H1 (cell line): ENCODE measurements at regions not wholly inside any gene's neighbourhood (a gene's known extent, or its start where the extent isn't known, plus 50 kb on each side); places are given as distances from the start of the nearest gene placed in this dataset.

Source experiments
- CTCF ChIA-PET: fragments of 300-600 bp; sonication (Branson Sonifier 250); formaldehyde crosslinking; loops from one replicate; lab custom pipeline; 2021; ENCODE audit not compliant: partially characterized antibody; lab: Charles Lee
- POLR2A ChIA-PET: fragments of 300-600 bp; sonication (Branson Sonifier 250); formaldehyde crosslinking; loops from one replicate; lab custom pipeline; 2021; ENCODE audit warnings: inconsistent platforms; ENCODE audit not compliant: partially characterized antibody; lab: Charles Lee
- DNase-seq, 2 experiments: peaks; one replicate each; pipeline versions ENCODE4 v3.0.0 to v3.0.0-alpha.2; 2010 to 2022; ENCODE audit warnings: low spot score in 2 of 2, low read depth in 1 of 2, mixed read lengths in 1 of 2
- FAIRE-seq: peaks from 2 replicates; lab custom pipeline; 2011; peaks lifted over from hg19 to GRCh38; lab: Jason Lieb, UNC
- H2AFZ ChIP-seq: 2 replicates; pipeline ENCODE4 v1.8.1; 2012; ENCODE audit warnings: low read length, inconsistent platforms
- H2AK5ac ChIP-seq: 2 replicates; pipeline ENCODE4 v1.6.1; 2013; ENCODE audit warnings: low read depth, low read length
- H2BK120ac ChIP-seq: replicated peaks from 2 replicates; pipeline ENCODE3; 2013; ENCODE audit warnings: low read depth, low read length, inconsistent platforms
- H2BK12ac ChIP-seq: 2 replicates; pipeline ENCODE4 v1.6.1; 2013; ENCODE audit warnings: low read depth, low read length
- H2BK15ac ChIP-seq: 2 replicates; pipeline ENCODE4 v1.6.1; 2013; ENCODE audit warnings: low read length
- H2BK20ac ChIP-seq: 2 replicates; pipeline ENCODE4 v1.6.1; 2013; ENCODE audit warnings: low read length
- H2BK5ac ChIP-seq: 2 replicates; pipeline ENCODE4 v1.6.1; 2013; ENCODE audit warnings: low read depth, low read length
- H3K14ac ChIP-seq: 2 replicates; pipeline ENCODE4 v1.6.1; 2013; ENCODE audit warnings: inconsistent platforms; ENCODE audit not compliant: insufficient read length
- H3K18ac ChIP-seq: 2 replicates; pipeline ENCODE4 v1.6.1; 2013; ENCODE audit warnings: low read length; ENCODE audit errors: extremely low read depth
- H3K23ac ChIP-seq: 2 replicates; pipeline ENCODE4 v1.6.1; 2013; ENCODE audit warnings: inconsistent platforms; ENCODE audit not compliant: insufficient read length
- H3K23me2 ChIP-seq: 2 replicates; pipeline ENCODE4 v1.6.1; 2013; ENCODE audit warnings: low read depth, low read length
- H3K27ac ChIP-seq: 2 replicates; pipeline ENCODE4 v1.6.1; 2011; ENCODE audit warnings: low read depth, low read length, inconsistent platforms
- H3K27me3 ChIP-seq, 4 experiments: replicated peaks in 1 of 4; 1 replicate in 1 of 4; 2 replicates in 3 of 4; pipeline versions ENCODE4 v1.6.1 to v1.8.1; 2011 to 2013; ENCODE audit warnings: low read length in 3 of 4, mild to moderate bottlenecking in 3 of 4, inconsistent platforms in 2 of 4, mixed read lengths in 2 of 4, moderate library complexity in 1 of 4; ENCODE audit not compliant: control insufficient read depth in 3 of 4, insufficient read depth in 3 of 4; ENCODE audit errors: extremely low read depth in 1 of 4
- H3K36me3 ChIP-seq, 4 experiments: 2 replicates each; pipeline versions ENCODE4 v1.6.1 to v1.8.1; 2011 to 2013; ENCODE audit warnings: mild to moderate bottlenecking in 4 of 4, low read length in 3 of 4, moderate library complexity in 2 of 4, control low read depth in 1 of 4, inconsistent platforms in 1 of 4; ENCODE audit not compliant: insufficient read depth in 4 of 4, control insufficient read depth in 2 of 4
- H3K4ac ChIP-seq: replicated peaks from 2 replicates; pipeline ENCODE3; 2013; ENCODE audit warnings: low read length, low read depth, mixed read lengths, inconsistent platforms; ENCODE audit not compliant: insufficient read length
- H3K4me1 ChIP-seq, 4 experiments: replicated peaks in 1 of 4; 1 replicate in 1 of 4; 2 replicates in 3 of 4; pipeline versions ENCODE4 v1.6.1 to v1.8.1; 2011 to 2013; ENCODE audit warnings: low read length in 3 of 4, inconsistent platforms in 2 of 4, mixed read lengths in 1 of 4; ENCODE audit not compliant: insufficient read depth in 4 of 4, control insufficient read depth in 3 of 4
- H3K4me2 ChIP-seq, 2 experiments: 2 replicates each; pipeline versions ENCODE4 v1.6.1 to v1.8.1; 2011 to 2013; ENCODE audit warnings: low read depth in 2 of 2, low read length in 2 of 2, control low read depth in 1 of 2, inconsistent platforms in 1 of 2, mild to moderate bottlenecking in 1 of 2; ENCODE audit not compliant: insufficient read depth in 1 of 2
- H3K4me3 ChIP-seq, 4 experiments: fragments of 200-600, 300-600 bp in 1 of 4; sonication (generic), shearing (Covaris generic), sonication (Bioruptor Twin) in 1 of 4; 2 replicates each; pipeline versions ENCODE4 v1.5.1 to v1.8.1; 2011 to 2016; ENCODE audit warnings: low read length in 4 of 4, low read depth in 3 of 4, control low read depth in 2 of 4, inconsistent platforms in 2 of 4, mild to moderate bottlenecking in 2 of 4, mixed read lengths in 1 of 4, moderate library complexity in 1 of 4; ENCODE audit not compliant: insufficient read depth in 2 of 4; ENCODE audit errors: extremely low read depth in 1 of 4
- H3K56ac ChIP-seq: replicated peaks from 2 replicates; pipeline ENCODE3; 2013; ENCODE audit warnings: low read depth, mild to moderate bottlenecking, mixed read lengths, low read length, inconsistent platforms; ENCODE audit not compliant: insufficient read length
- H3K79me1 ChIP-seq: 2 replicates; pipeline ENCODE4 v1.6.1; 2013; ENCODE audit warnings: low read depth, low read length, control low read depth
- H3K79me2 ChIP-seq, 2 experiments: 2 replicates each; pipeline versions ENCODE4 v1.6.1 to v1.8.1; 2012 to 2013; ENCODE audit warnings: low read length in 2 of 2, mild to moderate bottlenecking in 2 of 2, inconsistent platforms in 1 of 2; ENCODE audit not compliant: insufficient read depth in 2 of 2, control insufficient read depth in 1 of 2
- H3K9ac ChIP-seq, 4 experiments: replicated peaks in 1 of 4; 1 replicate in 1 of 4; 2 replicates in 3 of 4; pipeline versions ENCODE4 v1.6.1 to v1.8.1; 2011 to 2013; ENCODE audit warnings: low read depth in 3 of 4, low read length in 3 of 4, control low read depth in 2 of 4, mild to moderate bottlenecking in 2 of 4, moderate library complexity in 2 of 4, inconsistent platforms in 1 of 4; ENCODE audit errors: extremely low read depth in 1 of 4
- H3K9me3 ChIP-seq, 2 experiments: 2 replicates each; pipeline versions ENCODE4 v1.6.1 to v1.8.1; 2012 to 2013; ENCODE audit warnings: mild to moderate bottlenecking in 2 of 2, moderate library complexity in 2 of 2, control low read depth in 1 of 2, inconsistent platforms in 1 of 2, low read depth in 1 of 2, low read length in 1 of 2, mixed read lengths in 1 of 2; ENCODE audit not compliant: insufficient read depth in 2 of 2
- H4K20me1 ChIP-seq, 2 experiments: replicated peaks in 1 of 2; 2 replicates each; pipeline versions ENCODE3 to v1.8.1; 2011 to 2013; ENCODE audit warnings: inconsistent platforms in 2 of 2, low read length in 2 of 2, mild to moderate bottlenecking in 1 of 2; ENCODE audit not compliant: insufficient read depth in 2 of 2, control insufficient read depth in 1 of 2
- H4K5ac ChIP-seq: 2 replicates; pipeline ENCODE4 v1.6.1; 2013; ENCODE audit warnings: low read length, low read depth, mixed read lengths, inconsistent platforms; ENCODE audit not compliant: insufficient read length
- H4K8ac ChIP-seq: 2 replicates; pipeline ENCODE4 v1.8.0; 2013; ENCODE audit warnings: mild to moderate bottlenecking, moderate library complexity, low read length, inconsistent platforms; ENCODE audit not compliant: insufficient read depth; ENCODE audit errors: extremely low read depth
- H4K91ac ChIP-seq: replicated peaks from 2 replicates; pipeline ENCODE3; 2013; ENCODE audit warnings: low read length, mixed read lengths, inconsistent platforms; ENCODE audit not compliant: insufficient read length
- CBX5 ChIP-seq: fragments of 300-800, 300-1000 bp; sonication (generic); IDR thresholded peaks from 2 replicates; pipeline ENCODE4 v1.7.1; 2016; ENCODE audit warnings: antibody characterized with exemption, low read length, low read depth
- CEBPB ChIP-seq: IDR thresholded peaks from 2 replicates; pipeline ENCODE4 v1.6.1; 2012; ENCODE audit warnings: low read depth, low read length
- EGR1 ChIP-seq: IDR thresholded peaks from 2 replicates; pipeline ENCODE4 v1.6.1; 2011; ENCODE audit warnings: low read depth, low read length, borderline replicate concordance
- HDAC2 ChIP-seq, 2 experiments: fragments of 300-600 bp in 1 of 2; sonication (generic) in 1 of 2; IDR thresholded peaks; 2 replicates each; pipeline ENCODE4 v1.6.1; 2011 to 2012; ENCODE audit warnings: low read depth in 2 of 2, low read length in 2 of 2, mild to moderate bottlenecking in 2 of 2, moderate library complexity in 2 of 2, borderline replicate concordance in 1 of 2, inconsistent platforms in 1 of 2
- HDAC6 ChIP-seq: IDR thresholded peaks from one replicate; pipeline ENCODE4 v1.7.1; 2012; ENCODE audit warnings: low read depth, mild to moderate bottlenecking, inconsistent platforms, low read length, moderate library complexity
- JUN ChIP-seq: IDR thresholded peaks from 2 replicates; pipeline ENCODE4 v1.6.1; 2011; ENCODE audit warnings: low read depth, mild to moderate bottlenecking, improper control_type of control experiment, low read length
- KDM1A ChIP-seq: fragments of 200-600, 300-600 bp; sonication (generic); IDR thresholded peaks from 2 replicates; pipeline ENCODE4 v1.7.1; 2016; ENCODE audit warnings: mild to moderate bottlenecking, low read length, borderline replicate concordance
- NRF1 ChIP-seq: IDR thresholded peaks from 2 replicates; pipeline ENCODE4 v1.6.1; 2011; ENCODE audit warnings: mild to moderate bottlenecking, low read depth, low read length, improper control_type of control experiment
- POU5F1 ChIP-seq: IDR thresholded peaks from 2 replicates; pipeline ENCODE4 v1.6.1; 2011; ENCODE audit warnings: low read depth, mild to moderate bottlenecking, low read length, moderate library complexity
- RFX5 ChIP-seq: IDR thresholded peaks from 2 replicates; pipeline ENCODE4 v1.6.1; 2011; ENCODE audit warnings: low read depth, low read length, improper control_type of control experiment, borderline replicate concordance
- SIRT6 ChIP-seq: IDR thresholded peaks from one replicate; pipeline ENCODE4 v1.7.1; 2012; ENCODE audit warnings: low read length, inconsistent platforms
- SIX5 ChIP-seq: IDR thresholded peaks from 2 replicates; pipeline ENCODE4 v1.6.1; 2011; ENCODE audit warnings: mild to moderate bottlenecking, low read depth, low read length
- SP1 ChIP-seq: IDR thresholded peaks from 2 replicates; pipeline ENCODE4 v1.6.1; 2011; ENCODE audit warnings: low read depth, low read length
- TAF1 ChIP-seq: IDR thresholded peaks from 2 replicates; pipeline ENCODE4 v1.6.1; 2011; ENCODE audit warnings: mild to moderate bottlenecking, low read depth, low read length
- TCF12 ChIP-seq: IDR thresholded peaks from 2 replicates; pipeline ENCODE4 v1.6.1; 2011; ENCODE audit warnings: low read depth, mild to moderate bottlenecking, low read length
- WGBS, 2 experiments: shearing (Covaris generic) in 1 of 2; methylation state at CpG; one replicate each; pipeline versions ENCODE4 v1.1.6 to v1.1.7; 2013 to 2015; ENCODE audit warnings: low lambda C conversion rate in 2 of 2, mixed read lengths in 2 of 2, inconsistent platforms in 1 of 2, low coverage in 1 of 2, missing lambda C conversion rate in 1 of 2; ENCODE audit not compliant: insufficient replicate concordance in 2 of 2, insufficient coverage in 1 of 2, insufficient read length in 1 of 2; ENCODE audit errors: extremely low coverage in 1 of 2, missing lambda C conversion rate in 1 of 2; 5-methylcytosine and 5-hydroxymethylcytosine counted together

DNA sequence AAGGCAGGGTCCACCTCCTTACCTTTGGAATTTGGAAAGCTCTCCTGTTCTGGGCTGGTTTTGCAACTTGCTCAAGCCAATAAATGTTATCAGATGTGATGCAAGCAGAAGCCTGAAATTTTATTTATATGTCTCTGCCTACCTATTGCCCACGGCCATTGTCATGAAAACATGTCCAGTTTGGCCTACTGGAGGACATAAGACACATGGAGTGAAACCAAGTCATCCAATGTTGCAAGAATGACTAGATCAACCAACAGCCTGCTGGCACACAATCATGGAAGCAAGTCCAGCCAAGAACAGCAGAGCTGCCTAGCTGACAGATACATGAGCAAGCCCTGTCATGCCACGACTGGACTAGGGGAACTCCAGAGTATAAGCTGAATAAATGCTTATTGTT, 56.7 kb upstream of the IRAK1BP1 start:
- no peaks in the 10 kb centered on the region for H3K23me2 ChIP-seq
- H2BK120ac ChIP-seq, result no peak overlapping the region
- no peaks in the 10 kb centered on the region for H3K9me3 ChIP-seq
- peak overlapping the region; percentile 29; the same call in 1 of the 2 replicates for H2BK15ac ChIP-seq
- no peaks in the 10 kb centered on the region for H3K79me2 ChIP-seq
- H4K20me1 ChIP-seq, result no peaks in the 10 kb centered on the region
- H3K27me3 ChIP-seq, result no peaks in the 10 kb centered on the region
- ChIA-PET POLR2A (no interaction called here), CTCF (interaction anchor here (0.5 to 2.4 kb wide), 36 partner anchors 13 to 1344 kb away, joined by 3 to 14 read pairs (median 4); no protein-coding TSS in a partner anchor)
- DNase-seq (no peak), FAIRE-seq (no peak)
- no peak overlapping the region for H3K56ac ChIP-seq
- 80% methylated on average over 2 of the region's 2 CpGs; no CpG with 5 or more reads in 1 of the 2 experiments for WGBS, 2 experiments
- no peak overlapping the region for H2BK20ac ChIP-seq
- H3K4ac ChIP-seq, result no peak overlapping the region
- TF ChIP-seq KDM1A, result no peak
- TF ChIP-seq NRF1, result no peak
- TF ChIP-seq EGR1, result no peak
- TF ChIP-seq TAF1, result no peak
- TF ChIP-seq JUN, result no peak
- no peak for TF ChIP-seq SP1
- no peak for TF ChIP-seq HDAC2 (IDR thresholded peaks at IDR 0.05; ENCODE audit: borderline replicate concordance in 1 of 2, low read depth in 2 of 2, low read length in 2 of 2)
- no peak for TF ChIP-seq HDAC6
- no peak for TF ChIP-seq TCF12
- TF ChIP-seq RFX5, result no peak
- no peak for TF ChIP-seq SIRT6
- TF ChIP-seq CEBPB, result no peak
- TF ChIP-seq SIX5, result no peak
- no peak for TF ChIP-seq POU5F1
- no peak for TF ChIP-seq CBX5
- H3K4me3 ChIP-seq, result no peak overlapping the region
- H2AFZ ChIP-seq, result no peak overlapping the region
- no peak overlapping the region for H3K27ac ChIP-seq
- H3K79me1 ChIP-seq, result no peaks in the 10 kb centered on the region
- H4K5ac ChIP-seq, result no peak overlapping the region
- H2AK5ac ChIP-seq, result no peak overlapping the region
- no peaks in the 10 kb centered on the region for H3K4me1 ChIP-seq
- H2BK5ac ChIP-seq, result no peak overlapping the region
- no peak overlapping the region for H3K4me2 ChIP-seq
- H3K9ac ChIP-seq, result no peak overlapping the region
- no peak overlapping the region for H4K8ac ChIP-seq
- no peak overlapping the region for H3K23ac ChIP-seq
- H3K18ac ChIP-seq, result no peak overlapping the region; the same call in 1 of the 2 replicates
- no peaks in the 10 kb centered on the region for H3K36me3 ChIP-seq
- no peak overlapping the region for H3K14ac ChIP-seq
- H2BK12ac ChIP-seq, result no peak overlapping the region; the same call in 1 of the 2 replicates
- H4K91ac ChIP-seq, result no peak overlapping the region
